ENCODE measurements at regions not wholly inside any gene's neighbourhood (a gene's known extent, or its start where the extent isn't known, plus 50 kb on each side); places are given as distances from the start of the nearest gene placed in this dataset.

GRCh38 chr10:130740166-130740565 lies 571.4 kb downstream of the TCERG1L start:
- DNase-seq (ENCODE audit: low read depth in 2 of 2, low spot score in 1 of 2) = no peak

GRCh38 chr10:130740915-130741750 lies 570.4 kb downstream of the TCERG1L start:
- no peak for DNase-seq (ENCODE audit: low read depth in 2 of 2, low spot score in 1 of 2)

GRCh38 chr10:130741901-130742855 lies 569.3 kb downstream of the TCERG1L start:
- no peak for DNase-seq (ENCODE audit: low read depth in 2 of 2, low spot score in 1 of 2)

GRCh38 chr10:130742941-130743675 lies 568.4 kb downstream of the TCERG1L start:
- DNase-seq (ENCODE audit: low read depth in 2 of 2, low spot score in 1 of 2) = no peak

- DNase-seq (ENCODE audit: low read depth in 2 of 2, low spot score in 1 of 2) = no peak
These were observed 567.7 kb downstream of the TCERG1L start for GRCh38 chr10:130743751-130744271.

- no peak for DNase-seq (ENCODE audit: low read depth in 2 of 2, low spot score in 1 of 2)
These were observed 566.9 kb downstream of the TCERG1L start for GRCh38 chr10:130744631-130745030.

- no peak for DNase-seq (ENCODE audit: low read depth in 2 of 2, low spot score in 1 of 2)
These were observed 566.3 kb downstream of the TCERG1L start for GRCh38 chr10:130745251-130745650.

- DNase-seq (ENCODE audit: low read depth in 2 of 2, low spot score in 1 of 2) = no peak
These were observed 565.7 kb downstream of the TCERG1L start for GRCh38 chr10:130745821-130746220.

GRCh38 chr10:130746311-130746710 lies 565.2 kb downstream of the TCERG1L start:
- DNase-seq (ENCODE audit: low read depth in 2 of 2, low spot score in 1 of 2) = no peak

GRCh38 chr10:130747356-130747755 lies 564.2 kb downstream of the TCERG1L start:
- DNase-seq (ENCODE audit: low read depth in 2 of 2, low spot score in 1 of 2) = no peak

- DNase-seq (ENCODE audit: low read depth in 2 of 2, low spot score in 1 of 2) = no peak
These were observed 563.6 kb downstream of the TCERG1L start for GRCh38 chr10:130747946-130748345.

GRCh38 chr10:130748409-130749057 lies 563.0 kb downstream of the TCERG1L start:
- no peak for DNase-seq (ENCODE audit: low read depth in 2 of 2, low spot score in 1 of 2)

GRCh38 chr10:130749911-130750310 lies 561.6 kb downstream of the TCERG1L start:
- DNase-seq (ENCODE audit: low read depth in 2 of 2, low spot score in 1 of 2) = no peak

GRCh38 chr10:130750441-130750840 lies 561.1 kb downstream of the TCERG1L start:
- DNase-seq (ENCODE audit: low read depth in 2 of 2, low spot score in 1 of 2) = no peak

- DNase-seq (ENCODE audit: low read depth in 2 of 2, low spot score in 1 of 2) = no peak
These were observed 560.2 kb downstream of the TCERG1L start for GRCh38 chr10:130751106-130751840.

GRCh38 chr10:130751851-130752250 lies 559.7 kb downstream of the TCERG1L start:
- DNase-seq (ENCODE audit: low read depth in 2 of 2, low spot score in 1 of 2) = no peak

GRCh38 chr10:130756651-130757050 lies 554.9 kb downstream of the TCERG1L start:
- no peak for DNase-seq (ENCODE audit: low read depth in 2 of 2, low spot score in 1 of 2)

GRCh38 chr10:130757271-130757670 lies 554.2 kb downstream of the TCERG1L start:
- DNase-seq (ENCODE audit: low read depth in 2 of 2, low spot score in 1 of 2) = no peak

- no peak for DNase-seq (ENCODE audit: low read depth in 2 of 2, low spot score in 1 of 2)
These were observed 553.6 kb downstream of the TCERG1L start for GRCh38 chr10:130757821-130758489.
